ENCODE measurements at regions not wholly inside any gene's neighbourhood (a gene's known extent, or its start where the extent isn't known, plus 50 kb on each side); places are given as distances from the start of the nearest gene placed in this dataset.

GRCh38 chr4:32268863-32269262 lies 1548.7 kb downstream of the PCDH7 start:
- TF ChIP-seq GATA2 (IDR thresholded peaks at IDR 0.05; ENCODE audit: low read depth, low read length) (no peak), GATA3 (IDR thresholded peaks at IDR 0.05; ENCODE audit: low read depth, low read length) (no peak)

Data from SH-SY5Y (cell line).